ENCODE measurements at regions not wholly inside any gene's neighbourhood (a gene's known extent, or its start where the extent isn't known, plus 50 kb on each side); places are given as distances from the start of the nearest gene placed in this dataset.

- no peak for TF ChIP-seq CTCF (conservative IDR thresholded peaks at IDR 0.05 in 1 of 2, IDR thresholded peaks at IDR 0.05 in 1 of 2; ENCODE audit: extremely low read depth in 1 of 2, insufficient read depth in 1 of 2, low read depth in 1 of 2, low read length in 2 of 2)
- no peak for TF ChIP-seq EZH2 (IDR thresholded peaks at IDR 0.05; ENCODE audit: borderline replicate concordance, low read length)
Observed at GRCh38 chr13:79011179-79011578, 352.2 kb upstream of the OBI1 start.

Data from mammary epithelial cell (primary cell).